HL-60 (cell line): ENCODE measurements at regions not wholly inside any gene's neighbourhood (a gene's known extent, or its start where the extent isn't known, plus 50 kb on each side); places are given as distances from the start of the nearest gene placed in this dataset.

ENCODE experiments used
- DNase-seq, 2 experiments: peaks; one replicate each; pipeline ENCODE4 v3.0.0-alpha.2; 2010 to 2020; ENCODE audit warnings: low read depth in 1 of 2, low spot score in 1 of 2
- H3K27ac ChIP-seq: fragments of 250-450 bp; sonication (Bioruptor Pico); replicated peaks from 2 replicates; pipeline ENCODE4 v1.5.1; 2020; ENCODE audit warnings: mild to moderate bottlenecking, moderate library complexity
- H3K27me3 ChIP-seq: fragments of 250-450 bp; sonication (Bioruptor Pico); 2 replicates; pipeline ENCODE4 v1.5.1; 2021; ENCODE audit warnings: mild to moderate bottlenecking, moderate library complexity; ENCODE audit not compliant: insufficient read depth, poor library complexity, severe bottlenecking
- H3K4me3 ChIP-seq: replicated peaks from 2 replicates; pipeline ENCODE4 v1.5.1; 2011; ENCODE audit warnings: mild to moderate bottlenecking, control low read depth, low read length; ENCODE audit not compliant: insufficient read depth
- GABPA ChIP-seq: IDR thresholded peaks from 2 replicates; pipeline ENCODE4 v1.6.1; 2012; ENCODE audit warnings: low read depth
- POLR2AphosphoS5 ChIP-seq: IDR thresholded peaks from 2 replicates; pipeline ENCODE4 v1.6.1; 2012; ENCODE audit warnings: low read depth
- SPI1 ChIP-seq: IDR thresholded peaks from 2 replicates; pipeline ENCODE4 v1.6.1; 2012; ENCODE audit warnings: low read depth, mild to moderate bottlenecking, borderline replicate concordance
- TF ChIP-seq, protein P1 (sequence below): IDR thresholded peaks from one replicate; pipeline ENCODE4 v1.5.1; 2011; ENCODE audit warnings: low read length, control low read depth, inconsistent platforms; ENCODE audit not compliant: insufficient read depth
- TF ChIP-seq, protein P2 (sequence below): IDR thresholded peaks from 2 replicates; pipeline ENCODE4 v1.6.1; 2012; ENCODE audit warnings: low read depth; ENCODE audit not compliant: insufficient replicate concordance

- no peak overlapping the region for H3K27ac ChIP-seq
- no peak for DNase-seq
- no peaks in the 10 kb centered on the region for H3K27me3 ChIP-seq
- TF ChIP-seq SPI1 = no peak
- TF ChIP-seq, protein P1, sequence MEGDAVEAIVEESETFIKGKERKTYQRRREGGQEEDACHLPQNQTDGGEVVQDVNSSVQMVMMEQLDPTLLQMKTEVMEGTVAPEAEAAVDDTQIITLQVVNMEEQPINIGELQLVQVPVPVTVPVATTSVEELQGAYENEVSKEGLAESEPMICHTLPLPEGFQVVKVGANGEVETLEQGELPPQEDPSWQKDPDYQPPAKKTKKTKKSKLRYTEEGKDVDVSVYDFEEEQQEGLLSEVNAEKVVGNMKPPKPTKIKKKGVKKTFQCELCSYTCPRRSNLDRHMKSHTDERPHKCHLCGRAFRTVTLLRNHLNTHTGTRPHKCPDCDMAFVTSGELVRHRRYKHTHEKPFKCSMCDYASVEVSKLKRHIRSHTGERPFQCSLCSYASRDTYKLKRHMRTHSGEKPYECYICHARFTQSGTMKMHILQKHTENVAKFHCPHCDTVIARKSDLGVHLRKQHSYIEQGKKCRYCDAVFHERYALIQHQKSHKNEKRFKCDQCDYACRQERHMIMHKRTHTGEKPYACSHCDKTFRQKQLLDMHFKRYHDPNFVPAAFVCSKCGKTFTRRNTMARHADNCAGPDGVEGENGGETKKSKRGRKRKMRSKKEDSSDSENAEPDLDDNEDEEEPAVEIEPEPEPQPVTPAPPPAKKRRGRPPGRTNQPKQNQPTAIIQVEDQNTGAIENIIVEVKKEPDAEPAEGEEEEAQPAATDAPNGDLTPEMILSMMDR = no peak
- no peak for TF ChIP-seq GABPA
- no peak for TF ChIP-seq POLR2AphosphoS5
- TF ChIP-seq, protein P2, sequence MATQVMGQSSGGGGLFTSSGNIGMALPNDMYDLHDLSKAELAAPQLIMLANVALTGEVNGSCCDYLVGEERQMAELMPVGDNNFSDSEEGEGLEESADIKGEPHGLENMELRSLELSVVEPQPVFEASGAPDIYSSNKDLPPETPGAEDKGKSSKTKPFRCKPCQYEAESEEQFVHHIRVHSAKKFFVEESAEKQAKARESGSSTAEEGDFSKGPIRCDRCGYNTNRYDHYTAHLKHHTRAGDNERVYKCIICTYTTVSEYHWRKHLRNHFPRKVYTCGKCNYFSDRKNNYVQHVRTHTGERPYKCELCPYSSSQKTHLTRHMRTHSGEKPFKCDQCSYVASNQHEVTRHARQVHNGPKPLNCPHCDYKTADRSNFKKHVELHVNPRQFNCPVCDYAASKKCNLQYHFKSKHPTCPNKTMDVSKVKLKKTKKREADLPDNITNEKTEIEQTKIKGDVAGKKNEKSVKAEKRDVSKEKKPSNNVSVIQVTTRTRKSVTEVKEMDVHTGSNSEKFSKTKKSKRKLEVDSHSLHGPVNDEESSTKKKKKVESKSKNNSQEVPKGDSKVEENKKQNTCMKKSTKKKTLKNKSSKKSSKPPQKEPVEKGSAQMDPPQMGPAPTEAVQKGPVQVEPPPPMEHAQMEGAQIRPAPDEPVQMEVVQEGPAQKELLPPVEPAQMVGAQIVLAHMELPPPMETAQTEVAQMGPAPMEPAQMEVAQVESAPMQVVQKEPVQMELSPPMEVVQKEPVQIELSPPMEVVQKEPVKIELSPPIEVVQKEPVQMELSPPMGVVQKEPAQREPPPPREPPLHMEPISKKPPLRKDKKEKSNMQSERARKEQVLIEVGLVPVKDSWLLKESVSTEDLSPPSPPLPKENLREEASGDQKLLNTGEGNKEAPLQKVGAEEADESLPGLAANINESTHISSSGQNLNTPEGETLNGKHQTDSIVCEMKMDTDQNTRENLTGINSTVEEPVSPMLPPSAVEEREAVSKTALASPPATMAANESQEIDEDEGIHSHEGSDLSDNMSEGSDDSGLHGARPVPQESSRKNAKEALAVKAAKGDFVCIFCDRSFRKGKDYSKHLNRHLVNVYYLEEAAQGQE = no peak
- no peak overlapping the region for H3K4me3 ChIP-seq
Observed at GRCh38 chr13:53158201-53158600, 129.6 kb downstream of the OLFM4 start.

GRCh38 chr13:53159431-53159830 lies 130.8 kb downstream of the OLFM4 start:
- no peak for TF ChIP-seq POLR2AphosphoS5
- TF ChIP-seq, protein P1 = no peak
- no peak for TF ChIP-seq GABPA
- Histone ChIP-seq H3K4me3 (no peak overlapping the region), H3K27ac (no peak overlapping the region), H3K27me3 (no peaks in the 10 kb centered on the region)
- DNase-seq = no peak

- DNase-seq = no peak
- no peak overlapping the region for H3K4me3 ChIP-seq
- TF ChIP-seq SPI1 = no peak
- TF ChIP-seq, protein P1 = no peak
- no peak for TF ChIP-seq POLR2AphosphoS5
- no peak for TF ChIP-seq GABPA
- TF ChIP-seq, protein P2 = no peak
- H3K27me3 ChIP-seq = no peaks in the 10 kb centered on the region
- H3K27ac ChIP-seq = no peak overlapping the region
Observed at GRCh38 chr13:53160211-53160610, 131.6 kb downstream of the OLFM4 start.

DNA sequence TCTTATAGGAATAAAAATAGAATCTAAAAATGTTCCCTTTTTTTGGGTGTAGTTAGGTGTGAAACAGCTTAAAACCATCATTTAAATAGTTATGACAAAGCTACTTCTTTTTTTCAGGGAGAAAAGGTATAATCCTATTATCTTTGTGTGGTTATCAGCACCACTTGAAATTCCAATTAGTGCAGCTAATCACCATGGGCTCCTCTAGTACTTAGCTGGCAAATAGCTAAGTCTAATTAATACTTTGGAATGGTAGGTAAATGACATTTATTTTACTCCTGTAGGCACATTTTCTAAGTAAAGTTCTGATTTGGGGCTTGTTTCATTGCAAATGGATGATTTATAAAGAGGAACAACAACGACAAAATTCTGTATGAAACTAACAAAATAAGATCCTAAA lies 132.6 kb downstream of the OLFM4 start:
- no peak for DNase-seq
- Histone ChIP-seq H3K27ac (no peak overlapping the region), H3K27me3 (no peaks in the 10 kb centered on the region), H3K4me3 (no peak overlapping the region)
- TF ChIP-seq POLR2AphosphoS5 (no peak), SPI1 (no peak), GABPA (no peak)
- TF ChIP-seq, protein P2 = no peak
- TF ChIP-seq, protein P1 = no peak
